Tibial nerve (tissue), 4 donors: ENCODE measurements at regions not wholly inside any gene's neighbourhood (a gene's known extent, or its start where the extent isn't known, plus 50 kb on each side); places are given as distances from the start of the nearest gene placed in this dataset.

ENCODE experiments used
- DNase-seq, 2 donors: peaks; one replicate each; pipeline ENCODE4 v3.0.0-alpha.2; 2019; ENCODE audit warnings: low spot score in 2 of 2
- H3K27ac ChIP-seq, 4 donors: fragments of 200-600 bp; sonication (generic) in 3 of 4; one replicate each; pipeline ENCODE4 v1.5.1; 2017 to 2019; ENCODE audit warnings: mild to moderate bottlenecking in 1 of 4
- H3K27me3 ChIP-seq, 2 donors: fragments of 200-600 bp; sonication (generic) in 1 of 2; one replicate each; pipeline versions ENCODE4 v1.5.1 to v1.6.0; 2017 to 2019
- H3K36me3 ChIP-seq, 3 donors: fragments of 200-600 bp; sonication (generic); one replicate each; pipeline ENCODE4 v1.5.1; 2018 to 2019
- H3K4me1 ChIP-seq, 4 donors: fragments of 200-600 bp; sonication (generic) in 3 of 4; one replicate each; pipeline ENCODE4 v1.5.1; 2017 to 2019
- H3K4me3 ChIP-seq, 4 donors: fragments of 200-600 bp; sonication (generic) in 3 of 4; one replicate each; pipeline ENCODE4 v1.5.1; 2017 to 2019; ENCODE audit warnings: mild to moderate bottlenecking in 1 of 4, moderate library complexity in 1 of 4
- H3K9me3 ChIP-seq, 4 donors: fragments of 200-600 bp; sonication (generic) in 3 of 4; one replicate each; pipeline ENCODE4 v1.5.1; 2017 to 2019
- EP300 ChIP-seq, 2 donors: sonication (generic); formaldehyde crosslinking; IDR thresholded peaks; one replicate each; pipeline ENCODE4 v1.6.1; 2017; ENCODE audit warnings: antibody characterized with exemption in 2 of 2, mild to moderate bottlenecking in 1 of 2
- POLR2A ChIP-seq, 2 donors: fragments of 450-650 bp; IDR thresholded peaks; one replicate each; pipeline ENCODE4 v1.6.1; 2017; ENCODE audit warnings: antibody characterized with exemption in 2 of 2, mild to moderate bottlenecking in 2 of 2, moderate library complexity in 2 of 2
- WGBS, 2 donors: methylation state at CpG; one replicate each; pipeline ENCODE4 v1.1.5; 2018; 5-methylcytosine and 5-hydroxymethylcytosine counted together
- TF ChIP-seq, protein P1 (sequence below), 5 experiments: fragments of 200-600 bp in 3 of 5; fragments of 450-650 bp in 2 of 5; sonication (generic) in 3 of 5; IDR thresholded peaks; one replicate each; pipeline ENCODE4 v1.5.1; 2016 to 2019; ENCODE audit warnings: antibody characterized with exemption in 5 of 5, mild to moderate bottlenecking in 3 of 5, moderate library complexity in 2 of 5

DNA sequence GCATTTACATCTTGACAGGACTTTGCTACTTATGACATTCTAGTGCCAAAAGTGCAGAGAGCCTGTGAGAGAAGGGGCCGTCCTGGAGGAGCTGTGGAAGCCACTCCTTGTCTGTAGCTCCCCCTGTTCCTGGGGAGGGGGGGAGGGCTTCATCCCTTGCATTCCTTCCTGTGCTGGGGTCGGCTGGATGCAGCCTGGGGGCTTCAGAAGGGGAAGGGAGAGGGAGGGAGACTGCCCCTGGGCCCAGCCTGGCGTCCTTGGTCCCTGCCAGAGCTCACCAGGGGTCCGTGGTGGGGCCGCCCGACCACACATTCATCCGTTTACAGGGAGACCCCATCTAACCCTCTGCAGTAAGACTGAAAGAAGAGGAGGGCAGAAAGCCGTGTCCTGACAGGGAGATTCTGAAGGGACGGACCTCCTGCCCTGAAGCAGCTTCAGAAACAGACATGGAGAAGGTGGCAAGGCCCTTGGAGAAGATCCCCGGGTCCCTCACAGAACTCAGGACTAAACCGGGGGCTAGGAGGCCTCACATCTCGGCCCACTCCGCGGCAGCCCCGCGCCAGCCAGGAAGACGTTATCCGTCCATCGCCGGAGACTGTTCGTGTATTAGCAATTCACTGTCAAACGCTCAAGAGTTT lies 258.3 kb upstream of the SALL3 start:
- DNase-seq = no peak

DNA sequence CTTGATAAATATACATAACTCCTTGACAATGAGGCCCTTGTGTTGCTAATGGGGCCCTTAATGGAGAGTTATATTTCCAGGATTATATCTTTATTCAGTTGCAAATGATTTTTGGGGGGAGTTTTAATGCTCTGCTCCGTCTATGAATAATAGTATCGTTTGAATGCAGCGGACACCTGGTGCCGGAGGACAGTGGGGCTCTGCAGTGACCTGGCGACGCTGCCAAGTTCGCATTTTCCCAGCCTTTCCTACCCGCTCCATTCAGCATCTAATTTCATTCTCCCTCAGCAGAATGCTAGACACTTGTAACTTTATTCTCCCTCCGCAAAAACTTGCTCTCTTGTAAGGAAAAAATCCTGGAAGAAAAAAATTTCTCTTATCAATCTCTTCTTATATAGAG lies 257.6 kb upstream of the SALL3 start:
- peaks cover 0 to 12% (median 0%) of the 10 kb centered on the region in 4 donors for H3K4me1 ChIP-seq
- WGBS, 2 donors = 30 to 44% methylated on average over 9 of the region's 9 CpGs
- H3K36me3 ChIP-seq = no peaks in the 10 kb centered on the region
- no peak for DNase-seq
- no peak overlapping the region for H3K27ac ChIP-seq
- TF ChIP-seq POLR2A (IDR thresholded peaks at IDR 0.05) (no peak), EP300 (IDR thresholded peaks at IDR 0.05) (no peak)
- TF ChIP-seq, protein P1, sequence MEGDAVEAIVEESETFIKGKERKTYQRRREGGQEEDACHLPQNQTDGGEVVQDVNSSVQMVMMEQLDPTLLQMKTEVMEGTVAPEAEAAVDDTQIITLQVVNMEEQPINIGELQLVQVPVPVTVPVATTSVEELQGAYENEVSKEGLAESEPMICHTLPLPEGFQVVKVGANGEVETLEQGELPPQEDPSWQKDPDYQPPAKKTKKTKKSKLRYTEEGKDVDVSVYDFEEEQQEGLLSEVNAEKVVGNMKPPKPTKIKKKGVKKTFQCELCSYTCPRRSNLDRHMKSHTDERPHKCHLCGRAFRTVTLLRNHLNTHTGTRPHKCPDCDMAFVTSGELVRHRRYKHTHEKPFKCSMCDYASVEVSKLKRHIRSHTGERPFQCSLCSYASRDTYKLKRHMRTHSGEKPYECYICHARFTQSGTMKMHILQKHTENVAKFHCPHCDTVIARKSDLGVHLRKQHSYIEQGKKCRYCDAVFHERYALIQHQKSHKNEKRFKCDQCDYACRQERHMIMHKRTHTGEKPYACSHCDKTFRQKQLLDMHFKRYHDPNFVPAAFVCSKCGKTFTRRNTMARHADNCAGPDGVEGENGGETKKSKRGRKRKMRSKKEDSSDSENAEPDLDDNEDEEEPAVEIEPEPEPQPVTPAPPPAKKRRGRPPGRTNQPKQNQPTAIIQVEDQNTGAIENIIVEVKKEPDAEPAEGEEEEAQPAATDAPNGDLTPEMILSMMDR (IDR thresholded peaks at IDR 0.05) = no peak
- H3K4me3 ChIP-seq = no peak overlapping the region
- H3K27me3 ChIP-seq = peaks cover 0 to 3% of the 10 kb centered on the region in 2 donors
- no peaks in the 10 kb centered on the region for H3K9me3 ChIP-seq

More for the DNA sequence above, 258.3 kb upstream of the SALL3 start:
- TF ChIP-seq EP300 (IDR thresholded peaks at IDR 0.05) (no peak), POLR2A (IDR thresholded peaks at IDR 0.05) (no peak)
- TF ChIP-seq, protein P1 (IDR thresholded peaks at IDR 0.05) = no peak
- Histone ChIP-seq H3K4me3 (no peak overlapping the region), H3K36me3 (no peaks in the 10 kb centered on the region), H3K4me1 (peaks cover 0 to 12% (median 0%) of the 10 kb centered on the region in 4 donors), H3K9me3 (no peaks in the 10 kb centered on the region), H3K27me3 (peaks cover 0 to 3% of the 10 kb centered on the region in 2 donors), H3K27ac (no peak overlapping the region)
- 28% methylated on average over 21 to 22 of the region's 22 CpGs for WGBS, 2 donors

DNA sequence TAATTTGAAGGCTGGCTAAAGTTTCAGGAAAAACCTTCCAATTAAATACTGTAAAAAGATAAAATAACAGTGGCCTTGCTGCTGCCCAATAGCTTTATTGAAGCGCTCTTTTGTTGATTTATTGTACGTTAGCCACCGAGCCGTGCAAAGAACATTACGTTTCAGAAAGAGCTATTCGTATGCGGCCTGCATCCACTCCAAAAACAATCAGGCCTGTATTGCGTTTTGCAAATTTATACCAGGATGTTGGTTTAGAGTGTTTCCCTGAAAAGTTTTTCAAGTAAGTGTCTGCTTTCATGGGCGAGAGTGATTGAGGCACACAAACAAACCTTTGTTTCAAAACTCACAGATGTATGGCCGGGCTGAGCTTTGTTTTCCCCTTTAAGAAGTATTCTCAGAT lies 257.2 kb upstream of the SALL3 start:
- Histone ChIP-seq H3K27me3 (peaks cover 0 to 3% of the 10 kb centered on the region in 2 donors), H3K4me1 (peaks cover 0 to 12% (median 0%) of the 10 kb centered on the region in 4 donors), H3K4me3 (no peak overlapping the region), H3K9me3 (no peaks in the 10 kb centered on the region), H3K27ac (no peak overlapping the region), H3K36me3 (no peaks in the 10 kb centered on the region)
- DNase-seq = no peak
- no peak for TF ChIP-seq EP300 (IDR thresholded peaks at IDR 0.05)
- TF ChIP-seq, protein P1 (IDR thresholded peaks at IDR 0.05) = no peak
- TF ChIP-seq POLR2A (IDR thresholded peaks at IDR 0.05) = no peak
- 25 to 38% methylated on average over 10 of the region's 10 CpGs for WGBS, 2 donors

DNA sequence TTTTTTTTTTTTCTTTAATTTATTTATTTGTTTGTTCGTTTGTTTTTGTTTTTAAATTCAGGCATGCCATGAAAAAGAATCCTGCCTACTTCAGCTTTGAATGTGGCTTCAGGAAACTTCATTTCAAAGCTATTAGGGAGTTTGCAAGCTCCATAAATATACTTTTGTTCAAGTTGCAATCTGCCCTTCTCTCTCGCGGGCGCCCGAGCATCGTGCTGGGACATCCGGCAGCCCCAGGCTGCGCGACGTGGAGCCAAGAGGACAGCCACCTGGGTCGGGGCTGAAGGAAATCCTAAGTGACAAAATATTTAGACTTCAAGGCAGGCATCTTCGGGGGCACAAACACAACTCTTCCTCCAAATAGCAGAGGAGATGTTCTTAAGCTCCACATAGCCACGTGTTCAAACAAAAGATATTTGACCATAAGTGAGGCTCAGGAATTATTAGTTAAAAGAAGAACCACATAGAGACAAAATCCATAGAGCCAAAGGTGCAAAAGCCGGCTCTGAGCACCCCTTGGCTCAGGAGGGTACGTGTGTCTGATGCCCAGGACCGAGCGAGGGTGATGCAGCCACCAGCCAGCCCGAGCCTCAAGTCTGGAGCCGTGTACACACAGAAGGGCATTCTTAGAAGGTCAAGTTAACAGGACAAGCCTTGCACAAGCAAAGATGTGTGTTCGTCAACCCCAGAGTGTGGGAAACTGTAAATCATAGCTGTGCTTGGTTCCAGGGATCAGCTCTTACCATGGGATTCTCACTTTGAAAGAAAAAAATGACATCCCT lies 256.5 kb upstream of the SALL3 start:
- Histone ChIP-seq H3K27me3 (peaks cover 0 to 3% of the 10 kb centered on the region in 2 donors), H3K27ac (no peak overlapping the region), H3K4me3 (no peak overlapping the region), H3K4me1 (peaks cover 0 to 12% (median 0%) of the 10 kb centered on the region in 4 donors), H3K9me3 (no peaks in the 10 kb centered on the region), H3K36me3 (no peaks in the 10 kb centered on the region)
- TF ChIP-seq, protein P1 (IDR thresholded peaks at IDR 0.05) = no peak
- no peak for TF ChIP-seq EP300 (IDR thresholded peaks at IDR 0.05)
- TF ChIP-seq POLR2A (IDR thresholded peaks at IDR 0.05) = no peak
- DNase-seq = no peak
- WGBS, 2 donors = 43 to 53% methylated on average over 20 of the region's 20 CpGs
